ENCODE measurements at regions not wholly inside any gene's neighbourhood (a gene's known extent, or its start where the extent isn't known, plus 50 kb on each side); places are given as distances from the start of the nearest gene placed in this dataset.

GRCh38 chr16:85301231-85301630, 189.0 kb upstream of the CIBAR2 start:
- no peak for TF ChIP-seq FOXP2 (optimal IDR thresholded peaks at IDR 0.05; ENCODE audit: borderline replicate concordance, extremely low read depth, extremely low read length, insufficient read depth)
- no peak for TF ChIP-seq REST (IDR thresholded peaks at IDR 0.05; ENCODE audit: insufficient read depth in 1 of 2, low read depth in 2 of 2, low read length in 2 of 2)
- TF ChIP-seq TAF1 (IDR thresholded peaks at IDR 0.05; ENCODE audit: borderline replicate concordance, insufficient read depth, low read length): no peak
- TF ChIP-seq POLR2AphosphoS5 (IDR thresholded peaks at IDR 0.05; ENCODE audit: low read depth, low read length): no peak
- no peak for TF ChIP-seq SIN3A (IDR thresholded peaks at IDR 0.05; ENCODE audit: borderline replicate concordance, insufficient read depth, low read length)

- TF ChIP-seq TAF1 (IDR thresholded peaks at IDR 0.05; ENCODE audit: borderline replicate concordance, insufficient read depth, low read length) (no peak), SIN3A (IDR thresholded peaks at IDR 0.05; ENCODE audit: borderline replicate concordance, insufficient read depth, low read length) (no peak), POLR2AphosphoS5 (IDR thresholded peaks at IDR 0.05; ENCODE audit: low read depth, low read length) (0 out of 2 replicates have a peak, but pooled peaks have one; percentile 3), FOXP2 (optimal IDR thresholded peaks at IDR 0.05; ENCODE audit: borderline replicate concordance, extremely low read depth, extremely low read length, insufficient read depth) (no peak), REST (IDR thresholded peaks at IDR 0.05; ENCODE audit: insufficient read depth in 1 of 2, low read depth in 2 of 2, low read length in 2 of 2) (no peak)
Observed at GRCh38 chr16:85302018-85302847, 190.0 kb upstream of the CIBAR2 start.

- TF ChIP-seq REST (IDR thresholded peaks at IDR 0.05; ENCODE audit: insufficient read depth in 1 of 2, low read depth in 2 of 2, low read length in 2 of 2) (no peak), TAF1 (IDR thresholded peaks at IDR 0.05; ENCODE audit: borderline replicate concordance, insufficient read depth, low read length) (no peak)
Observed at GRCh38 chr16:85302848-85303353, 190.6 kb upstream of the CIBAR2 start.

GRCh38 chr16:85303354-85303883, 191.1 kb upstream of the CIBAR2 start:
- TF ChIP-seq FOXP2 (optimal IDR thresholded peaks at IDR 0.05; ENCODE audit: borderline replicate concordance, extremely low read depth, extremely low read length, insufficient read depth) (no peak), POLR2AphosphoS5 (IDR thresholded peaks at IDR 0.05; ENCODE audit: low read depth, low read length) (no peak), REST (IDR thresholded peaks at IDR 0.05; ENCODE audit: insufficient read depth in 1 of 2, low read depth in 2 of 2, low read length in 2 of 2) (no peak), SIN3A (IDR thresholded peaks at IDR 0.05; ENCODE audit: borderline replicate concordance, insufficient read depth, low read length) (no peak), TAF1 (IDR thresholded peaks at IDR 0.05; ENCODE audit: borderline replicate concordance, insufficient read depth, low read length) (no peak)
